NCI-H69 (cell line): ENCODE measurements at regions not wholly inside any gene's neighbourhood (a gene's known extent, or its start where the extent isn't known, plus 50 kb on each side); places are given as distances from the start of the nearest gene placed in this dataset.
"Not testable (repeated sequence)": the region's sequence is repeated elsewhere in the genome, so short reads cannot be mapped to it uniquely, and the experiment has no call there.

Experiments used
- DNase-seq: peaks from one replicate; lab custom pipeline; 2025; lab: John Stamatoyannopoulos, UW

DNA sequence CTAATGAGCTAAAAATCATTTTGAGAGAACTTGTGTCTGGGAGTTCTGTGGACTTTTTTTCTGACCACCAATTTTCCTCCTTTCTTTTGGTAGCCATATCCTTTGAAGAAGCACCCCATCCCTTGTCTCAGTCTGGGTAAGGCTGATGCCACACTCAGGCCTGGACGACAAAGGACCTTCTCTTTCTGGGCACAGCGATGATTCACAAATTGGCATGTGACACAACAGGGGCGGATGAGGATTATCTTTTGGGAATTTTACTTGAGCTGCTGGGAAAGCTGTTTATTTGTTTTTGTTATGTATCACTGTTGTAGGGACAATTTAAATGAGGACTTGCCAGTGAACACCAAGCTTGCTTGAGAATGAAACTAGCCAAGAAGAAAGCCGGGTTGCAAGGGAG is 233.4 kb upstream of the HAND2 start:
- DNase-seq, result no peak

- no peak for DNase-seq
Observed at GRCh38 chr4:173761938-173762337, 231.9 kb upstream of the HAND2 start.

DNA sequence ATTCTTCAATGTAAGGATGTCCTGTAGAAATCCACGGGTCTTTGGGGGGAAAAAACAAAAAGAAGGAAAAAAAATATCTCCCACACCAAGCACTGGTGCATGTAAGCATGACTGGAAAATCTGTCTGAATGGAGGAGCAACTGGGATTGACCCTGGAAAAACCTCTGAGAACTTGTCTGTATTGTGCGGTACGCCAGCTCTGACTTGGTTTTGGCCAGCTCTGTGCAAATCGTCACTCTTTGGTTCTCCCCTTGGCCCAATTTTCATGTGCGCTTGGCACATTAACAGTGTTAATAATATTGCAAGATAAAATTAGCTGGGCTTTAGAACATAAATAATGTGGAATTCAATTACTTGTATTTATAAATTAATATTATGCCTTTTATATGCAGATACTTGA is 231.2 kb upstream of the HAND2 start:
- DNase-seq, result no peak

GRCh38 chr4:173758132-173758531 is 228.1 kb upstream of the HAND2 start:
- no peak for DNase-seq

- DNase-seq, result no peak
Observed at GRCh38 chr4:173753408-173753807, 223.4 kb upstream of the HAND2 start.

GRCh38 chr4:173752610-173753230 is 222.7 kb upstream of the HAND2 start:
- peak; percentile 40 for DNase-seq

DNA sequence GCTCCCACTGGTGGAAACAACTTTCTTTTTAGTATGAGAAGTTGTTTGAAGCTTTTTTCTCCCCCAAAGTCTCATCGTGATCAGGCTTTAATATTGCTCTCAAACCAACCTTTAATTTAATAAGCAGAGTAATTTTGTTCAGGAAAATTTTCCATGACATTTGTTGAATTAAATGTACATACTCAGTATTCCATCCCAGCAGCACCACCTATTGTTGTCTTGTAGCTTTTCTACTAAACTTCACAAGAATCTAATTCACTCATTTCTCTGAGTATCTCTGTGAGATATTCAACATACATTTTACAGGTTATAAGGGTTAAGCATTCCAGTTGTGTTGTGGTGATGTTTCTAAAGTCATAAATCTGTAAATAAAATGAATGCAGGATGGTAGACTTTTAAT is 218.3 kb upstream of the HAND2 start:
- DNase-seq, result peak; percentile 5

GRCh38 chr4:173747537-173748257 is 217.7 kb upstream of the HAND2 start:
- no peak for DNase-seq

DNA sequence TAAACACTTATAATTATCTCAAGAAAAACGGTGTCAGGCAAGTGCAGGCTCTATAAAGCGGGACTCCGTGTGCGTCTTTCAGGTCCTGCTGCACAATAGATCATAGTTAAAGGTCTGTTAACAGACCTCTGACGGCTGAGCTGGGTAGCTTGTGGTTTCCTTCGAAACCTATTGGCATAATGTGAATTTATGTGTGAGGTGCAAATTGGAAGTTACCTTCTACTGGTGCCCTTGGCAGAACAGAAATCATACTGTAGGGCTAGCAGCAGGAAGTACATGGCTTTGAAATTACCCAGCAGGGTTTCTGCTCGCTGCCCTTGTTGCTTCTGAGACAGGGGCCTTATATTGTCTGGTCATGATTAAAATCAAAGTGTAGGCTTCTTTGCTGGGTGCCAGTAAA is 216.4 kb upstream of the HAND2 start:
- peak; percentile 78 for DNase-seq

GRCh38 chr4:173745765-173746164 is 215.7 kb upstream of the HAND2 start:
- DNase-seq, result peak; percentile 38

GRCh38 chr4:173736840-173737239 is 206.8 kb upstream of the HAND2 start:
- DNase-seq, result no peak

DNA sequence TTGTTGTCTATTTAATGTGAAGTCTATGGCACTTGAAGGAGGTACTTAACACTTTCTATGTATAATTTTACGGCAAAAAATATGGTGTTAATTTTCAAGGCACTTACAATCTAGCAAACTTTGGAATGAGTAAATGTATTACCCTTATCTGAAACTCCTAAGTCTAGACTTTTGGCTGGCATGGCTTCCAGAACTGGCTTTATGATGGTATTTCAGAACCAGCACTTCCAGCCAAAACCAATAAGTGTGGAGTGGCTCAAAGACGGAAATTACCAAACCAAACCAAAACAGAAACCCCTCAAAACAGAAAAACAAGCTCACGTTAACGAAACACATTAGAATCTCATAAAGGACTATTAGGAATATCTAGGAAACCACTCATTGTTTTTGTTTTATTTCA is 205.6 kb upstream of the HAND2 start:
- DNase-seq, result peak; percentile 23

GRCh38 chr4:173735049-173735448 is 205.0 kb upstream of the HAND2 start:
- DNase-seq, result peak; percentile 75

GRCh38 chr4:173731257-173731656 is 201.2 kb upstream of the HAND2 start:
- DNase-seq, result no peak

DNA sequence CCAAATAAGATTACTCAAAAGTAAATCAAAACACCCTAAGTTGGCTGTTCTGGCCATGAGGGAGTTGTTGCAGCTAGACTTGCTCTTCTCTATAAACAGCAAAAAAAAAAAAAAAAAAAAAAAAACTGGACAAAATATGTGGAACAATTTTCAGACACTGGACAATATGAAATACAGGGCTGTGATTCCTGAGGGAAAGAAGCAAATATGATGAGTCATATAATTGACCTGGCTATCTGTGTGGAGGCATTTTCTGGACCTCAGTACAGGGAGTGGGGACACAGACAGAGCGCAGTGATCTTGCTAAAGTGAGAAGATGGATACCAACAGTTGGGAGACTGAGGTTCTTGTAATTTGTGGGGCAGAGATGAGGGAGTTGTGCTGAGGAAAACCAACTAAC is 192.0 kb upstream of the HAND2 start:
- DNase-seq, result no peak

DNA sequence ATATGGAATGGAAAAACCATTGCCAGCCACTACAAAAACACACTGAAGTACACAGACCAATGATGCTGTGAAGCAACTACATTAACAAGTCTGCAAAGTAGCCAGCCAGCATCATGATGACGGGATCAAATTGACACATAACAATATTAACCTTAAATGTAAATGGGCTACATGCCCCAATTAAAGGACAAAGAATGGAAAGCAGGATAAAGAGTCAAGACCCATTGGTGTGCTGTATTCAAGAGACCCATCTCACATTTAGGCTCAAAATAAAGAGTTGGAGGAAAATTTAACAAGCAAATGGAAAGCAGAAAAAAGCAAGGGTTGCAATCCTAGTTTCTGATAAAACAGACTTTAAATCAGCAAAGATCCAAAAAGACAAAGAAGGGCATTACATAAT is 188.5 kb upstream of the HAND2 start:
- not testable (repeated sequence) for DNase-seq

DNA sequence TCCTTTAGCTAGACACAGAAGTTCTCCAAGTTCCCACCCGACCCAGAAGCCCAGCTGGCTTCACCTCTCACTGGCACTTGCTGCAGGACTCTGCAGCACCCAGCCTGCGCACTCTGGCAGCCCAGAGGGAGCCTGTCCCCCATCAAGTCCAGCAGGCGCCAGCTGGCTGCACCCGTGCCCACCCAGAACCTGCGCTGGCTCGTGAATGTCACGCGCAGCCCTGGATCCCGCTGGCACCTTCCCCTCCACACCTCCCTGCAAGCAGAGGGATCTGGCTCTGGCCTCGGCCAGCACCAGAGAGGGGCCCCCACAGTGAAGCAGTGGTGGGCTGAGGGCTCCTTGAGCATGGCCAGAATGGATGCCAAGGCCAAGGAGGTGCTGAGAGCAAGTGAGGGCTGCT is 187.6 kb upstream of the HAND2 start:
- DNase-seq, result no peak

DNA sequence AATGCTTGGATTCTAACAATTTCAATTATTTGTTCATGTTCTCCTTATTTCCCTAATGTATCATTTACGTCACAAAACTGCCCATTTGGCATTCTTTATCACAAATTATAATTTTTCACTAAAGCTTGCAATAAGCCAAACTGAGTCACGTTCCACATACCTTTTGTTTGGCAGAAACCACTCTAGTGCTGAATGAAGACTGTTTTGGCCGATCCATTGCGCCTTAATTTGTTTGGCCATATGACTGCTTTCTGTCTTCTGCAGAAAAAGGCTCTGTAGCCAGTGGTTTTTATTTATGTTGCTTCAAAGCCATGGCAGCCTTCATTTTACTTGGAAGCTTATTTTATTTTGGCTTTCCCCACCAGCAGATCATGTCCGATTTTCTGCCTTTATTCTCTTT is 184.4 kb upstream of the HAND2 start:
- DNase-seq, result no peak

- DNase-seq, result no peak
Observed at GRCh38 chr4:173713026-173713425, 183.0 kb upstream of the HAND2 start.

- DNase-seq, result no peak
Observed at GRCh38 chr4:173707658-173708419, 177.8 kb upstream of the HAND2 start.

DNA sequence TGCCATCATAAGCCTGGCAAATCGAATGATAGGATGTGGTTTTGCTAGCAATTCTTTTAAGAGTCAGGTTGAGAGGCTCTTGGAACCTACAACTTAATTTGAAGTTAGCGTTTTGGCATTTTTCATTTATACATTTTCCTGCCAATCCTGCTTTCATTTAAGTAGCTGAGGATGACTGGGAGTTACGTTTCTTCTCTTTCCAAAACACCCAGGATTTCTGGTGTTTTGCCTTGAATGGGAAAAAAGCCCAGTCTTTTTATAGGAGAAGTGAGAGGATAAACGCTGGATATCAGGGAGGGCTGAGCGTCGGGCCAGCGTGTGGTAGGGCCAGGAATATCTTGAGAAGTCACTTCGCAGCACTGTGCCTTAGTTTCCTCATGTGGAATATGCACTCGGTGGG is 174.2 kb upstream of the HAND2 start:
- no peak for DNase-seq

- DNase-seq, result no peak
Observed at GRCh38 chr4:173703021-173703420, 173.0 kb upstream of the HAND2 start.

GRCh38 chr4:173700650-173701049 is 170.6 kb upstream of the HAND2 start:
- no peak for DNase-seq
